ENCODE measurements at regions not wholly inside any gene's neighbourhood (a gene's known extent, or its start where the extent isn't known, plus 50 kb on each side); places are given as distances from the start of the nearest gene placed in this dataset.

DNA sequence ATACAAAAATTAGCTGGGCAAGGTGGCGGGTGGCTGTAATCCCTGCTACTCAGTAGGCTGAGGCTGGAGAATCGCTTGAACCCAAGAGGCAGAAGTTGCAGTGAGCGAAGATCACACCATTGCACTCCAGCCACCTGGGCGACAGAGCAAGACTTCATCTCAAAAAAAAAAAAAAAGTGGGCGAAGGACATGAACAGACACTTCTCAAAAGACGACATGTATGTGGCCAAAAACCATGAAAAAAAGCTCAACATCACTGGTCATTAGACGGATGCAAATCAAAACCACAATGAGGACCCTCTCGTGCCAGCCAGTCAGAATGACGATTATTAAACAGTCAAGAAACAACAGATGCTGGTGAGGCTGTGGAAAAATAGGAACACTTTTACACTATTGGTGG is 344.9 kb upstream of the JARID2 start:
- TF ChIP-seq, protein P1, sequence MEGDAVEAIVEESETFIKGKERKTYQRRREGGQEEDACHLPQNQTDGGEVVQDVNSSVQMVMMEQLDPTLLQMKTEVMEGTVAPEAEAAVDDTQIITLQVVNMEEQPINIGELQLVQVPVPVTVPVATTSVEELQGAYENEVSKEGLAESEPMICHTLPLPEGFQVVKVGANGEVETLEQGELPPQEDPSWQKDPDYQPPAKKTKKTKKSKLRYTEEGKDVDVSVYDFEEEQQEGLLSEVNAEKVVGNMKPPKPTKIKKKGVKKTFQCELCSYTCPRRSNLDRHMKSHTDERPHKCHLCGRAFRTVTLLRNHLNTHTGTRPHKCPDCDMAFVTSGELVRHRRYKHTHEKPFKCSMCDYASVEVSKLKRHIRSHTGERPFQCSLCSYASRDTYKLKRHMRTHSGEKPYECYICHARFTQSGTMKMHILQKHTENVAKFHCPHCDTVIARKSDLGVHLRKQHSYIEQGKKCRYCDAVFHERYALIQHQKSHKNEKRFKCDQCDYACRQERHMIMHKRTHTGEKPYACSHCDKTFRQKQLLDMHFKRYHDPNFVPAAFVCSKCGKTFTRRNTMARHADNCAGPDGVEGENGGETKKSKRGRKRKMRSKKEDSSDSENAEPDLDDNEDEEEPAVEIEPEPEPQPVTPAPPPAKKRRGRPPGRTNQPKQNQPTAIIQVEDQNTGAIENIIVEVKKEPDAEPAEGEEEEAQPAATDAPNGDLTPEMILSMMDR (IDR thresholded peaks at IDR 0.05; ENCODE audit: low read depth, low read length): no peak
- no peak overlapping the region for H3K4me3 ChIP-seq (ENCODE audit: low read depth, low read length)
- DNase-seq (ENCODE audit: low read depth, low spot score): no peak
- in situ Hi-C loops (cut with HindIII; ENCODE audit: low sequenced_read_pairs): no loop called here

DNA sequence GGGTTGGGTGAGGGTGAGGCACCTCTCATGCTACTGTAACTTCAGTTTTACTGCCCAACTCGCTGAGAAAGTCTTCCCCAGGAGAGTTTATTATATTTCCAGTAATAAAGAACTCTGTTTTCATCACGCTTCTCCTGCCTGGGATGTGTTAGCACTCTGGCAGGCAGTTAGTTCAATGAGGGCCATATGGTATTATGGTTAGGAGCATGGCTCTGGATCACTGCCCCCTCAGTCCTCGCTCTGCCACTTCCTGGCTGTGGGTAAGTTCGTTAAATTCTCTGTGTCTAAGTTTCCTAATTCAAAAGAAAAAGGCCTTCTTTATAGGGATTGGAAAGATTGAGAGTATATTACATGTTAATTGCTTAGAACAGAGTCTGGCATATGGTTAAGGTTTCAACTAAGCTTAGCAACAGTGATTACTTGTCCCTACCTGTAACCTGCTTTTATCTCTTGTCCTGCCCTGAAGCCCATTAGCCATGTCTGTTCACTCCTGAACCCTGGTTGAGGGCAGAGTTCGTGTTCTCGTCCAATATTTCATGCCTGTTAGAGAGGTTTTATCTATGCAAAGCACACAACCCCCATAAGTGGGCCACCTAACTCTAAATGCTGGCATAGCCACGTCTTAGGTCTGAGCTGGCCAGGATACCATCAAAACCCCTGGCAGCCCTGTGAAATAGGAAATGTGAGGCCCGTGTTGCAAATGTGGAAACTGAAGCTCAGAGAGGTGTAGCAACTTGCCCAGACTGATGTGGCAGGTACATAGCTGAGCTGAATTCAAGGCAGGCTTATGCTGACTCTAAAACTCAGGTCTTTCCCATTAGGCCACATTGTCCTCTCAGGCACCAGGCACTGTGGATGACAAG is 342.5 kb upstream of the JARID2 start:
- no peak overlapping the region for H3K4me3 ChIP-seq (ENCODE audit: low read depth, low read length)
- in situ Hi-C loops (cut with HindIII; ENCODE audit: low sequenced_read_pairs): no loop called here
- no peak for DNase-seq (ENCODE audit: low read depth, low spot score)
- TF ChIP-seq, protein P1 (IDR thresholded peaks at IDR 0.05; ENCODE audit: low read depth, low read length): no peak

DNA sequence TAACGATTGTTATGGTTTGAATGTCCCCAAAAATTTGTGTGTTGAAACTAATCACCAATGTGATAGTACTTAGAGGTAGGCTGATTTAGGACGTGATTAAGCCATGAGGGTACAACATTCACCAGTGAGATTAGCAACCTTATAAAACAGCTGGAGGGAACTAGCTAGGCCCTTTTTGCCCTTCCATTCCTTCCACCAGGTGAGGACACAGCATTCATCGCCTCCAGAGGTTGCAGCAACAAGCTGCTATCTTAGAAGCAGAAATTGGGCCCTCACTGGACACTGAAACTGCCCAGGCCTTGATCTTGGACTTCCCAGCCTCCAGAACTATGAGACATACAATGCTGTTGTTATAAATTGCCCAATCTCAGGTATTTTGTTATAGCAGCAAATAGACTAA is 340.7 kb upstream of the JARID2 start:
- H3K4me3 ChIP-seq (ENCODE audit: low read depth, low read length): no peak overlapping the region
- no peak for DNase-seq (ENCODE audit: low read depth, low spot score)
- in situ Hi-C loops (cut with HindIII; ENCODE audit: low sequenced_read_pairs): no loop called here
- TF ChIP-seq, protein P1 (IDR thresholded peaks at IDR 0.05; ENCODE audit: low read depth, low read length): no peak

DNA sequence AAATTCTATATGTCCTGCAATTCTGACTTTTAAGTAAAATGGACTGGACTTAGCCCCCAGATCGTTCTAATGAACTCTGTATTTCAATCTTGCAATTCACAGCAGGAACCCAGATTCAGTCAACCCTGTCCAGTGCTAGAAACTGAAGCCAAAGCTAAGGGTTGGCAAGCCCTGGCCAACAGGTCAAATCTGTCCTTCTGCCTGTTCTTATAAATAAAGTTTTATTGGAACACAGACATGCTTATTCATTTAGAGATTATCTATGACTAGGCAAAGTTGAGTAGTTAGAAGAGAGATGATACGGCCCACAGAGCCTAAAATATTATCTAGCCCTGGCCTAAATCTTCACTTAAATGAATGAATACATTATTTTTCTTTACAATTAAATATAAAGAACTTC is 339.2 kb upstream of the JARID2 start:
- TF ChIP-seq, protein P1 (IDR thresholded peaks at IDR 0.05; ENCODE audit: low read depth, low read length): no peak
- H3K4me3 ChIP-seq (ENCODE audit: low read depth, low read length): no peak overlapping the region
- DNase-seq (ENCODE audit: low read depth, low spot score): no peak
- in situ Hi-C loops (cut with HindIII; ENCODE audit: low sequenced_read_pairs): no loop called here

DNA sequence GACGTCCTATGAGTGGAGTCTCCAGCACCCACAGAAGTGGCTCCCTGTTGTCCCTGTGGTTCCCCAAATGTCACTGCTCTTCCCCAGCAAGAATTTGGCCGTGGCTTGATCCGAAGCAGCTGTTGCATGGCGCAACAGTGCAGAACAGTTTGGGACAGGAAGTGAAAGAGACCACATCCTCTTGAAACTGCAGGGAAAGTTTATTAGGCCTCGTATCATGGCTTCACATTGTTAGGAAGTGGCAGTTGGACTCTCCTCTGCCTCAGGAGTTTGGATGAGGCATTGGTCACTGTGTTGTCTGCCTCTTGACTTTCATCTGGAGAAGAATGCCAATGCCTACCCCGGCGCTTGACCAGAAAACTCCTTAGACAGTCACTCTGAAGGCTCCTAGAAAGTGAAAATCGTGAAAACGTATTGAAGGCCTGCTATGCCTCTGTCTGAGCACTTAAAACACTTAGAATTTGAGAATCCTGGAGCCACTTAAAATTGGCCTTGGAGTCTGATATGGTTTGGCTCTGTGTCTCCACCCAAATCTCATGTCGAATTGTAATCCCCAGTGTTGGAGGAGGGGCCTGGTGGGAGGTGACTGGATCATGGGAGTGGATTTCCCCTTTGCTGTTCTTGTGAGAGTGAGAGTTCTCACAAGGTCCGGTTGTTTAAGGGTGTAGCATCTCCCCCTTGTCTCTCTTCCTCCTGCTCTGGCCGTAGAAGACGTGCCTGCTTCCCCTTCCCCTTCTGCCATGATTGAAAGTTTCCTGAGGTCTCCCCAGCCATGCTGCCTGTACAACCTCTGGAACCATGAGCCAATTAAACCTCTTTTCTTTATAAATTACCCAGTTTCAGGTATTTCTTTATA is 334.9 kb upstream of the JARID2 start:
- no peak overlapping the region for H3K4me3 ChIP-seq (ENCODE audit: low read depth, low read length)
- DNase-seq (ENCODE audit: low read depth, low spot score): no peak
- TF ChIP-seq, protein P1 (IDR thresholded peaks at IDR 0.05; ENCODE audit: low read depth, low read length): no peak
- in situ Hi-C loops (cut with HindIII; ENCODE audit: low sequenced_read_pairs): no loop called here

DNA sequence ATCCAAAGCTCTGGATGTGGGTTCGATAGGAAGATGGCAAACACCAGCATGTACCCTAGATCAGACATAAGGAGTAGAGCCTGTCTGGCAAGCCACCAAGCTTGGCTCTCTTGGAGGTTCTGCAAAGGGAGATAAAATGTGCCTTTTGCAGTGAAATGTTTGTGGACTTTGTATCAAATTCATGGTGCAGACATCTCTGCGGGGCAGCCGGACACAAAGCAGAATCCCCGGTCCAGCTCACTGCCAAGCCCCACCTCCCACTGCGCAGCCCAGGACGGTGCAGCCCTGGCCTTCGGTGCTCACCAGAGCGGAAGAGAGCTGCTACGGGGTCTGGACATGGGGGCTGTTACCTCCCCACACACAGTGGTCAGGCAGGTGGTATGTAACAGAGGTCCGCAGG is 333.6 kb upstream of the JARID2 start:
- TF ChIP-seq, protein P1 (IDR thresholded peaks at IDR 0.05; ENCODE audit: low read depth, low read length): no peak
- DNase-seq (ENCODE audit: low read depth, low spot score): no peak
- no peak overlapping the region for H3K4me3 ChIP-seq (ENCODE audit: low read depth, low read length)
- in situ Hi-C loops (cut with HindIII; ENCODE audit: low sequenced_read_pairs): no loop called here

Data from astrocyte of the spinal cord (primary cell).